HEK293 (cell line): ENCODE measurements at regions not wholly inside any gene's neighbourhood (a gene's known extent, or its start where the extent isn't known, plus 50 kb on each side); places are given as distances from the start of the nearest gene placed in this dataset.

Experiments
- CTCF ChIA-PET: fragments of 350-600 bp; formaldehyde crosslinking; extraction: SDS; loops from one replicate; lab custom pipeline; 2021; ENCODE audit warnings: antibody characterized with exemption; lab: Yijun Ruan, JAX
- POLR2A ChIA-PET: fragments of 300-600 bp; formaldehyde crosslinking; extraction: SDS; loops from one replicate; lab custom pipeline; 2020; ENCODE audit warnings: antibody characterized with exemption, inconsistent platforms; lab: Yijun Ruan, JAX
- H3K27ac ChIP-seq: fragments of 200-500 bp; sonication (Bioruptor generic); 2 replicates; pipeline ENCODE4 v1.5.1; 2014; ENCODE audit warnings: low read depth, low read length, control low read depth, inconsistent platforms; ENCODE audit errors: extremely low read depth
- H3K36me3 ChIP-seq, 2 experiments: fragments of 200-500 bp in 1 of 2; sonication (Bioruptor generic) in 1 of 2; 1 replicate in 1 of 2; 2 replicates in 1 of 2; pipeline ENCODE4 v1.5.1; 2014 to 2017; ENCODE audit warnings: inconsistent platforms in 2 of 2, low read length in 2 of 2; ENCODE audit not compliant: control insufficient read depth in 2 of 2, insufficient read depth in 1 of 2
- H3K4me1 ChIP-seq: fragments of 200-500 bp; sonication (Bioruptor generic); 2 replicates; pipeline ENCODE4 v1.5.1; 2014; ENCODE audit warnings: mild to moderate bottlenecking, low read length, inconsistent platforms; ENCODE audit not compliant: control insufficient read depth, insufficient read depth
- H3K4me3 ChIP-seq: 2 replicates; pipeline ENCODE4 v1.5.1; 2011; ENCODE audit warnings: low read depth, mild to moderate bottlenecking, control low read depth, low read length, moderate library complexity
- H3K9me3 ChIP-seq: fragments of 200-500 bp; sonication (Bioruptor generic); 2 replicates; pipeline ENCODE4 v1.5.1; 2014; ENCODE audit warnings: low read depth, low read length, inconsistent platforms; ENCODE audit not compliant: control insufficient read depth, insufficient read depth
- ZNF146 ChIP-seq: fragments of 450-650 bp; formaldehyde crosslinking; IDR thresholded peaks from 2 replicates; pipeline ENCODE4 v1.5.1; 2016; ENCODE audit warnings: missing biosample characterization, missing genetic modification characterization
- TF ChIP-seq, protein P1 (sequence below): fragments of 450-650 bp; IDR thresholded peaks from 2 replicates; pipeline ENCODE4 v1.5.1; 2018; ENCODE audit warnings: missing biosample characterization, missing genetic modification characterization

DNA sequence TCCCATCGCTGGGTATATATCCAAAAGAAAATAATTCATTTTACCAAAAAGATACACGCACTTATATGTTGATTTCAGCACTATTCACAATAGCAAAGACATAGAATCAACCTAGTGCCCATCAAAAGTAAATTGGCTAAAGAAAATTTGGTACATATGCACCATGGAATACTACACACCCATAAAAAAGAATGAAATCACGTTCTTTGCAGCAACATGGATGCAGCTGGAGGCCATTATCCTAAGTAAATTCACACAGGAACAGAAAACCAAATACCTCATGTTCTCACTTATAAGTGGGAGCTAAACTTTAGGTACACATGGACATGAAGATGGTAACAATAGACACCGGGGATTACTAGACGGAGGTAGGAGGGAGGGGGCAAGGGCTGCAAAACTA is 50.0 kb upstream of the ZNF644 start:
- no peaks in the 10 kb centered on the region for H3K4me1 ChIP-seq
- TF ChIP-seq, protein P1, sequence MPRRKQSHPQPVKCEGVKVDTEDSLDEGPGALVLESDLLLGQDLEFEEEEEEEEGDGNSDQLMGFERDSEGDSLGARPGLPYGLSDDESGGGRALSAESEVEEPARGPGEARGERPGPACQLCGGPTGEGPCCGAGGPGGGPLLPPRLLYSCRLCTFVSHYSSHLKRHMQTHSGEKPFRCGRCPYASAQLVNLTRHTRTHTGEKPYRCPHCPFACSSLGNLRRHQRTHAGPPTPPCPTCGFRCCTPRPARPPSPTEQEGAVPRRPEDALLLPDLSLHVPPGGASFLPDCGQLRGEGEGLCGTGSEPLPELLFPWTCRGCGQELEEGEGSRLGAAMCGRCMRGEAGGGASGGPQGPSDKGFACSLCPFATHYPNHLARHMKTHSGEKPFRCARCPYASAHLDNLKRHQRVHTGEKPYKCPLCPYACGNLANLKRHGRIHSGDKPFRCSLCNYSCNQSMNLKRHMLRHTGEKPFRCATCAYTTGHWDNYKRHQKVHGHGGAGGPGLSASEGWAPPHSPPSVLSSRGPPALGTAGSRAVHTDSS = no peak
- peak; percentile 78 for TF ChIP-seq ZNF146 (tag by site-specific recombination)
- no peaks in the 10 kb centered on the region for H3K36me3 ChIP-seq
- no peak overlapping the region for H3K4me3 ChIP-seq
- no peaks in the 10 kb centered on the region for H3K9me3 ChIP-seq
- POLR2A ChIA-PET = no interaction called here
- CTCF ChIA-PET = no interaction called here
- H3K27ac ChIP-seq = no peak overlapping the region
